Mesendoderm (in vitro differentiated cells): ENCODE measurements at regions not wholly inside any gene's neighbourhood (a gene's known extent, or its start where the extent isn't known, plus 50 kb on each side); places are given as distances from the start of the nearest gene placed in this dataset.

Experiments
- DNase-seq: peaks from one replicate; pipeline ENCODE4 v3.0.0; 2013
- H2AK5ac ChIP-seq: 2 replicates; pipeline ENCODE4 v1.6.1; 2013; ENCODE audit warnings: low read length, inconsistent platforms
- H2BK120ac ChIP-seq: 2 replicates; pipeline ENCODE4 v1.6.1; 2013; ENCODE audit warnings: low read depth, mild to moderate bottlenecking, low read length, moderate library complexity, mixed read lengths
- H2BK15ac ChIP-seq: replicated peaks from 2 replicates; pipeline ENCODE4 v1.6.1; 2013; ENCODE audit warnings: low read depth, mild to moderate bottlenecking, moderate library complexity
- H2BK5ac ChIP-seq: 2 replicates; pipeline ENCODE4 v1.6.1; 2013; ENCODE audit warnings: low read length, inconsistent platforms
- H3K18ac ChIP-seq: 2 replicates; pipeline ENCODE4 v1.6.1; 2013; ENCODE audit warnings: mild to moderate bottlenecking, low read length, mixed read lengths
- H3K23ac ChIP-seq: one replicate; pipeline ENCODE4 v1.6.1; 2013; ENCODE audit warnings: low read length
- H3K27ac ChIP-seq: 2 replicates; pipeline ENCODE4 v1.5.1; 2013; ENCODE audit warnings: low read depth, mild to moderate bottlenecking, inconsistent platforms, low read length, moderate library complexity
- H3K27me3 ChIP-seq: 2 replicates; pipeline ENCODE4 v1.6.1; 2013; ENCODE audit warnings: low read length, control low read depth, mild to moderate bottlenecking, inconsistent platforms; ENCODE audit not compliant: insufficient read depth, poor library complexity
- H3K36me3 ChIP-seq: 2 replicates; pipeline ENCODE4 v1.6.1; 2013; ENCODE audit warnings: low read length, inconsistent platforms; ENCODE audit not compliant: control insufficient read depth, insufficient read depth
- H3K4ac ChIP-seq: one replicate; pipeline ENCODE4 v1.6.1; 2013; ENCODE audit warnings: low read depth, mild to moderate bottlenecking, low read length, moderate library complexity
- H3K4me1 ChIP-seq: 2 replicates; pipeline ENCODE4 v1.6.1; 2013; ENCODE audit warnings: low read depth, low read length, inconsistent platforms; ENCODE audit not compliant: control insufficient read depth
- H3K4me2 ChIP-seq: 2 replicates; pipeline ENCODE4 v1.6.1; 2013; ENCODE audit warnings: low read length
- H3K4me3 ChIP-seq: 2 replicates; pipeline ENCODE4 v1.5.1; 2013; ENCODE audit warnings: mild to moderate bottlenecking, low read length
- H3K56ac ChIP-seq: one replicate; pipeline ENCODE4 v1.6.1; 2013; ENCODE audit warnings: low read length
- H3K79me1 ChIP-seq: 2 replicates; pipeline ENCODE4 v1.6.1; 2013; ENCODE audit warnings: low read length, inconsistent platforms
- H3K79me2 ChIP-seq: 2 replicates; pipeline ENCODE4 v1.6.1; 2013; ENCODE audit warnings: mild to moderate bottlenecking, low read length; ENCODE audit not compliant: control insufficient read depth, insufficient read depth
- H3K9ac ChIP-seq: 2 replicates; pipeline ENCODE4 v1.6.1; 2013; ENCODE audit warnings: low read length, inconsistent platforms
- H4K5ac ChIP-seq: one replicate; pipeline ENCODE4 v1.6.1; 2013; ENCODE audit warnings: low read length
- H4K8ac ChIP-seq: one replicate; pipeline ENCODE4 v1.6.1; 2013; ENCODE audit warnings: low read depth, mild to moderate bottlenecking, control low read depth, low read length, moderate library complexity
- WGBS: extraction: QIAGEN DNeasy Blood & Tissue Kit; methylation state at CpG from one replicate; pipeline ENCODE4 v1.1.7; 2013; ENCODE audit warnings: low lambda C conversion rate, missing lambda C conversion rate; ENCODE audit not compliant: insufficient coverage; ENCODE audit errors: extremely low coverage; 5-methylcytosine and 5-hydroxymethylcytosine counted together

DNA sequence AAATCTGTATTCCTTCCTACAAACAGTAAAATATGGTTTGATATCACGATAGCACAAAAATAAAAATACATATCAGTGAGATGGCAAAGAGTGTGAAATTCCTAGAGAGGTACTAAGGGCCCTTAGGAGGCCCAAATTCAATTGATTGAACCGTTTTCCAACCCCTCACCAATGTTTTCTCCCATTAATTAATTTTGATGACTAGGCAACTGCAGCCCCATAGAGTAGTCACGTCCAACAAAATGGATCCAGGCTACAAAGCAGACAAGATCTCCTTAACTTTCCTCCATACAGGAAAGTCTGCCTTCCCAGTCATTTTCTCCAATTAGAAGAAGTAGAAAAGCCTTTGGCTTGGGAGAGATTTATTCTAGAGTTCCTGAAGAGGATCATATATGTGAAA is 193.9 kb downstream of the PLOD2 start:
- no peak overlapping the region for H3K4me2 ChIP-seq
- H3K23ac ChIP-seq = no peak overlapping the region
- no peak overlapping the region for H4K5ac ChIP-seq
- no peaks in the 10 kb centered on the region for H3K4me1 ChIP-seq
- no peak overlapping the region for H2BK120ac ChIP-seq
- H3K27ac ChIP-seq = no peak overlapping the region
- H3K56ac ChIP-seq = no peak overlapping the region
- H3K4ac ChIP-seq = no peak overlapping the region
- no peaks in the 10 kb centered on the region for H3K79me2 ChIP-seq
- H2BK5ac ChIP-seq = no peak overlapping the region
- DNase-seq = no peak
- no peak overlapping the region for H2BK15ac ChIP-seq
- no peak overlapping the region for H4K8ac ChIP-seq
- no peaks in the 10 kb centered on the region for H3K36me3 ChIP-seq
- H3K9ac ChIP-seq = no peak overlapping the region
- H3K18ac ChIP-seq = no peak overlapping the region
- H3K4me3 ChIP-seq = no peak overlapping the region
- no peaks in the 10 kb centered on the region for H3K27me3 ChIP-seq
- no peak overlapping the region for H2AK5ac ChIP-seq
- H3K79me1 ChIP-seq = no peaks in the 10 kb centered on the region
- no CpG with 5 or more reads among the region's 3 CpGs for WGBS

DNA sequence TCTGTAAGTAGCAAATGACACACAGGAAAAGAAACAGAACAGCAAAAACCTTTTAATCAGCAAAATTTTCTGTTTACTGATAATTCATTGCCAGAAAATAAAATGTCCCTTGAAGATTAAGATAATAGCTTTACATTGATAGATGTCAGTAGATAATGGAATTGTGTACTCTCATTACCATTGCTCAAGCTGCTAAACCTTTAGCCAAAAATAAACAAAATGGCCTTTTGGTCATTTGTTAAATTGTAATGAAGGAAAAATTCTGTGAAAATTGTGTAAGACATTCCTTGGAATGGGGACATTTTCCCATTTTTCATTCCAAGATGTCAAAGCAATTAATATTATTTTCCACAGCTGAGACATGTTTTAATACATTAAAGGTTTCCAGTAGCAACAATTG is 189.8 kb downstream of the PLOD2 start:
- no peak overlapping the region for H2BK120ac ChIP-seq
- no peaks in the 10 kb centered on the region for H3K4me1 ChIP-seq
- no peak overlapping the region for H3K56ac ChIP-seq
- H4K5ac ChIP-seq = no peak overlapping the region
- H3K27ac ChIP-seq = no peak overlapping the region
- H3K27me3 ChIP-seq = no peaks in the 10 kb centered on the region
- H3K36me3 ChIP-seq = no peaks in the 10 kb centered on the region
- H2BK5ac ChIP-seq = no peak overlapping the region
- no peak overlapping the region for H2BK15ac ChIP-seq
- H3K18ac ChIP-seq = no peak overlapping the region
- H3K4ac ChIP-seq = no peak overlapping the region
- no peak overlapping the region for H2AK5ac ChIP-seq
- no peak overlapping the region for H3K9ac ChIP-seq
- no peak for DNase-seq
- H4K8ac ChIP-seq = no peak overlapping the region
- no peak overlapping the region for H3K4me3 ChIP-seq
- H3K79me1 ChIP-seq = no peaks in the 10 kb centered on the region
- H3K23ac ChIP-seq = no peak overlapping the region
- no peaks in the 10 kb centered on the region for H3K79me2 ChIP-seq
- no peak overlapping the region for H3K4me2 ChIP-seq

DNA sequence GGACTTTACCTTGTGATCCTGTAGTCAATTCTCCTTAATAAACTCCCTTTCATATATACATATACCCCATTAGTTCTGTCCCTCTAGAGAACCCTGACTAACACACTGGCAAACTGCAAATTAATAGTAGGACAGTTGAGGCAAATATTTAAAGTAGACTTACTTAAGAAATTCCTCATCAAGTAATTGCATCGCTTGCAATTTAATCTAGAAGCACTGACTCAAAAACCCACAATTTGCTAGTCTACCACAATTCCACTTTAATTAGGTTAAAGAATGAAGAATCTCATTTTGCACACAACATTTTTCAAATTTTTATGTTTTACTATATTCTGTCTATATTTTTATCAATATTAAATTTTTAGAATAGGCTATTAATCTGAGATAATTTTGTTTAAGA is 188.1 kb downstream of the PLOD2 start:
- Histone ChIP-seq H3K4me3 (no peak overlapping the region), H3K9ac (no peak overlapping the region), H3K4me1 (no peaks in the 10 kb centered on the region), H3K36me3 (no peaks in the 10 kb centered on the region), H4K5ac (no peak overlapping the region), H3K23ac (no peak overlapping the region), H3K27me3 (no peaks in the 10 kb centered on the region), H4K8ac (no peak overlapping the region), H3K4ac (no peak overlapping the region), H3K56ac (no peak overlapping the region), H3K79me2 (no peaks in the 10 kb centered on the region), H3K18ac (no peak overlapping the region), H3K27ac (no peak overlapping the region), H3K79me1 (no peaks in the 10 kb centered on the region), H2AK5ac (no peak overlapping the region), H2BK120ac (no peak overlapping the region), H2BK5ac (no peak overlapping the region), H3K4me2 (no peak overlapping the region), H2BK15ac (no peak overlapping the region)
- no CpG with 5 or more reads among the region's 1 CpG for WGBS
- DNase-seq = no peak

DNA sequence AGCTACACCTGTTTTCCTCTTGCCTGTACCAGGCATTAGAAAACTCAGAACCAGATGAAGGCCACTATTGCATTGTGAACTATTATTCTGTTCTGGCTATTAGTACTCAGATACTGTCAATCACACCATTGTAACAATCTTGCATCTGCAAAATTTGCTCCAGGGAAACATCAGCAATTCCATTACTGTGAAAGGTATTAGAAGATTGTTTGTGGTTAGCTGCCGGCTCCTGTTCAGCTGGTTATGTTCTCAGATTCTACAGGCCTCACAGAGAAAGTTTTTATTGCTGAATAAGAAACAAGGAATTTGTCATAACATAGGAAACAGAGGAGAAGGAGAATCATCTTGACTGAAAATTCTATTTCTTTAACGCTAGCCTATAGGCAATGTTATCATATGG is 179.9 kb downstream of the PLOD2 start:
- H4K8ac ChIP-seq = no peak overlapping the region
- WGBS = no CpG with 5 or more reads among the region's 2 CpGs

DNA sequence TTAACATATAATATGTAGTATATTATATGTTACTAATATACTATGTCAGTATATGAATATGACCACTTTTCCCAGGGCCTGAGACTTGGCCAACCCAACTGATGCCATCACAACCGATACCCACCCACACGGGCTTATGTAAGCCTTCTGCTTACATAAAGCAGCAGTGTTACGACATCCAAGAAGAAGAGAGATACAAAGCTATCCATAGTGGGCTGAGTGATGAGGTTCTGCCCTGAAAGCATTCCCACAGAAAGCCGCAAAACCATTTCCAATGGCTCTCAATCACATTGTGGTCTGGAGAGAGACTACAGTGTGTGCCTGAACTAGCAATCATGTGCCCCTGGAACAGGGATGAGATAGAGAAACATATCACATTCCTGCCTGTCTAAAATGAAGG is 177.9 kb downstream of the PLOD2 start:
- WGBS = no CpG with 5 or more reads among the region's 4 CpGs
- H4K5ac ChIP-seq = no peak overlapping the region

More for the DNA sequence above, 179.9 kb downstream of the PLOD2 start:
- no peaks in the 10 kb centered on the region for H3K36me3 ChIP-seq
- H3K79me2 ChIP-seq = no peaks in the 10 kb centered on the region
- H3K4ac ChIP-seq = no peak overlapping the region
- no peak for DNase-seq
- no peak overlapping the region for H3K9ac ChIP-seq
- no peaks in the 10 kb centered on the region for H3K27me3 ChIP-seq
- no peak overlapping the region for H3K27ac ChIP-seq
- no peak overlapping the region for H4K5ac ChIP-seq
- no peak overlapping the region for H3K56ac ChIP-seq
- no peak overlapping the region for H3K23ac ChIP-seq
- no peak overlapping the region for H2BK15ac ChIP-seq
- no peaks in the 10 kb centered on the region for H3K4me1 ChIP-seq
- H3K4me3 ChIP-seq = no peak overlapping the region
- no peak overlapping the region for H3K18ac ChIP-seq
- H2BK5ac ChIP-seq = no peak overlapping the region
- H2BK120ac ChIP-seq = no peak overlapping the region
- H3K79me1 ChIP-seq = no peaks in the 10 kb centered on the region
- H3K4me2 ChIP-seq = no peak overlapping the region
- H2AK5ac ChIP-seq = no peak overlapping the region

More for the DNA sequence above, 177.9 kb downstream of the PLOD2 start:
- Histone ChIP-seq H3K4me2 (no peak overlapping the region), H3K36me3 (no peaks in the 10 kb centered on the region), H2BK120ac (no peak overlapping the region), H3K27ac (no peak overlapping the region), H3K79me1 (no peaks in the 10 kb centered on the region), H3K4ac (no peak overlapping the region), H3K9ac (no peak overlapping the region), H3K79me2 (no peaks in the 10 kb centered on the region), H2AK5ac (no peak overlapping the region), H3K4me1 (no peaks in the 10 kb centered on the region), H3K23ac (no peak overlapping the region), H3K18ac (no peak overlapping the region), H2BK15ac (no peak overlapping the region), H4K8ac (no peak overlapping the region), H3K27me3 (no peaks in the 10 kb centered on the region), H3K4me3 (no peak overlapping the region), H3K56ac (no peak overlapping the region), H2BK5ac (no peak overlapping the region)
- no peak for DNase-seq
